Activated T-cell treated with anti-CD3 and anti-CD28 coated beads, Interleukin-2, amount 50 U/mL, for 4 hours (primary cell): ENCODE measurements at regions not wholly inside any gene's neighbourhood (a gene's known extent, or its start where the extent isn't known, plus 50 kb on each side); places are given as distances from the start of the nearest gene placed in this dataset.

Experiments used
- ATAC-seq, 2 donors: fragments of 200-7000 bp; cut with Tn5 transposase; one replicate each; pipeline ENCODE4 v1.10.0; 2021
- DNase-seq: peaks from one replicate; pipeline ENCODE4 v3.0.0-alpha.2; 2020
- H3K27me3 Mint-ChIP-seq: one replicate; pipeline ENCODE4 v1.8.0; 2021; ENCODE audit warnings: low read depth, mixed read lengths
- H3K36me3 Mint-ChIP-seq: one replicate; pipeline ENCODE4 v1.8.0; 2022; ENCODE audit warnings: mixed read lengths; ENCODE audit not compliant: insufficient read depth
- H3K4me1 Mint-ChIP-seq: one replicate; pipeline ENCODE4 v1.8.0; 2021; ENCODE audit warnings: low read depth, mixed read lengths
- H3K4me3 Mint-ChIP-seq: one replicate; pipeline ENCODE4 v1.8.0; 2021; ENCODE audit warnings: mild to moderate bottlenecking, moderate library complexity, mixed read lengths
- H3K9me3 Mint-ChIP-seq: one replicate; pipeline ENCODE4 v1.8.0; 2021; ENCODE audit warnings: mixed read lengths

DNA sequence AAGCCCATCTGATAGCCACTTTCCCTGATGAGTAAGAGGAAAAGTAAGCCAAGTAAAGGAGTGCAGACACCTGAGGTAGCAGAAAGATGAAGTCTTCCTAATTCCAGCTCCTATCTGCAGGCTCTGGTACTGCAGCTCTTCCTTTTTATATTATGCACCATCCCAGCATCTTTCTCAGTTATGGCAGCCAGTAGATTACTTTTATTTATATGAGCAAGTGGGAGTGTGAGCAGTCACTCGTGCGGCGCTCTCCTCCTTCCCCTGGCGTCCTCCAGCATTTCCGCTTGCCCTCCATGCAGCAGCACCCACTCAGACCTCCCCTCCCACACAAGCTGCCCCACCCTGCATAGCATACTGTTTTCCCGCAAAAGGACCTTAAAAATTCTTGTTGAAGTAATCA is 465.9 kb upstream of the DPPA4 start:
- Mint-ChIP-seq H3K27me3 (no peaks in the 10 kb centered on the region), H3K4me3 (no peak overlapping the region), H3K9me3 (peaks cover 23% of the 10 kb centered on the region), H3K4me1 (peaks cover 57% of the 10 kb centered on the region), H3K36me3 (peaks cover 7% of the 10 kb centered on the region)
- ATAC-seq: no peak
- DNase-seq: no peak

DNA sequence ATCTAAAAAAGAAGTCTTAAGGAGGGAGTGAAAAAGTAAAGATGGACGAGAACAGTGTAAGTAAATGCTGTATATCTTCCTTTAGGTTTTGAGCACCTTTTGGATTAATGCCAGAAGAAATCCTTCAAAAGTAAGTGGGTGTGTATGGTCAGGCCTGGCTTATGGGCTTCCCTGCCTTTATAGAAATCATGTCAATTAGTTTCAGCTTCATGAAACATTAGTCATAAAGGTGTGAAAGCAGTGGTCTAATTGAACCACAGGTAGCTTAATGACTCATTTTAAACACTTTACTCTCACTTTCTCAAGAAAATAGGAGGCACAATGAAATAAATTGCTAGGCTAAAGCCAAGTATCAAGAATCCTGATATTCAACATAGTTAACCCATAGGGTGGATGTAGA is 467.4 kb upstream of the DPPA4 start:
- Mint-ChIP-seq H3K27me3 (no peaks in the 10 kb centered on the region), H3K4me1 (peaks cover 63% of the 10 kb centered on the region), H3K9me3 (peaks cover 15% of the 10 kb centered on the region), H3K4me3 (no peak overlapping the region), H3K36me3 (peaks cover 7% of the 10 kb centered on the region)
- DNase-seq (no peak), ATAC-seq (peak; percentile 44 to 54)

DNA sequence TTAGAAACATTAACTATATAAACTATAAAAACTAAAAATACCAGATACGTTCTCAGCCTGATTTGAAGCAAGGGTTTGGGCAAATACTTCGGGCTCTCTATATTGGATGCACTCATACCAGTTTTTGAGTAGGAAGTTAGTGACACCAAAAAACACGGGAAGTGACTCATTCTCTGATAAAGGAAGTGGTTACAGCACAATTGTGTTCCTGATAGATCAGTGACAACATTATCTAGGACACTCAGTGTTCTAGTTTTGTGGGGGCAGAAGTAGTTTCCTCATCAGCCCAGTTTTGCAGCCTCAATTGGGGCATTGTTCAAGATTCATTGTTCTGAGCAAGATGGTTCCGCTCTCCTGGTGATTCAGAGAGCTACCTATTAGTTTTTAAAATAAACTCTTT is 469.6 kb upstream of the DPPA4 start:
- H3K9me3 Mint-ChIP-seq: peaks cover 7% of the 10 kb centered on the region
- H3K36me3 Mint-ChIP-seq: peaks cover 5% of the 10 kb centered on the region
- DNase-seq: peak; percentile 32
- H3K4me3 Mint-ChIP-seq: peak overlapping the region; percentile 59
- ATAC-seq: peak; percentile 91 to 94
- H3K4me1 Mint-ChIP-seq: peaks cover 56% of the 10 kb centered on the region
- H3K27me3 Mint-ChIP-seq: no peaks in the 10 kb centered on the region

GRCh38 chr3:109809513-109809912 is 472.2 kb upstream of the DPPA4 start:
- H3K4me1 Mint-ChIP-seq: peaks cover 44% of the 10 kb centered on the region
- H3K36me3 Mint-ChIP-seq: peaks cover 7% of the 10 kb centered on the region
- ATAC-seq (no peak), DNase-seq (no peak)
- H3K4me3 Mint-ChIP-seq: no peak overlapping the region
- peaks cover 7% of the 10 kb centered on the region for H3K9me3 Mint-ChIP-seq
- H3K27me3 Mint-ChIP-seq: no peaks in the 10 kb centered on the region

GRCh38 chr3:109818081-109818480 is 480.7 kb upstream of the DPPA4 start:
- DNase-seq (no peak), ATAC-seq (no peak)
- Mint-ChIP-seq H3K4me3 (no peak overlapping the region), H3K9me3 (no peaks in the 10 kb centered on the region), H3K27me3 (no peaks in the 10 kb centered on the region), H3K36me3 (peaks cover 3% of the 10 kb centered on the region), H3K4me1 (no peaks in the 10 kb centered on the region)

GRCh38 chr3:109819734-109820133 is 482.4 kb upstream of the DPPA4 start:
- no peak overlapping the region for H3K4me3 Mint-ChIP-seq
- no peak for ATAC-seq
- H3K9me3 Mint-ChIP-seq: no peaks in the 10 kb centered on the region
- H3K4me1 Mint-ChIP-seq: no peaks in the 10 kb centered on the region
- DNase-seq: no peak
- H3K27me3 Mint-ChIP-seq: no peaks in the 10 kb centered on the region
- H3K36me3 Mint-ChIP-seq: peaks cover 2% of the 10 kb centered on the region

DNA sequence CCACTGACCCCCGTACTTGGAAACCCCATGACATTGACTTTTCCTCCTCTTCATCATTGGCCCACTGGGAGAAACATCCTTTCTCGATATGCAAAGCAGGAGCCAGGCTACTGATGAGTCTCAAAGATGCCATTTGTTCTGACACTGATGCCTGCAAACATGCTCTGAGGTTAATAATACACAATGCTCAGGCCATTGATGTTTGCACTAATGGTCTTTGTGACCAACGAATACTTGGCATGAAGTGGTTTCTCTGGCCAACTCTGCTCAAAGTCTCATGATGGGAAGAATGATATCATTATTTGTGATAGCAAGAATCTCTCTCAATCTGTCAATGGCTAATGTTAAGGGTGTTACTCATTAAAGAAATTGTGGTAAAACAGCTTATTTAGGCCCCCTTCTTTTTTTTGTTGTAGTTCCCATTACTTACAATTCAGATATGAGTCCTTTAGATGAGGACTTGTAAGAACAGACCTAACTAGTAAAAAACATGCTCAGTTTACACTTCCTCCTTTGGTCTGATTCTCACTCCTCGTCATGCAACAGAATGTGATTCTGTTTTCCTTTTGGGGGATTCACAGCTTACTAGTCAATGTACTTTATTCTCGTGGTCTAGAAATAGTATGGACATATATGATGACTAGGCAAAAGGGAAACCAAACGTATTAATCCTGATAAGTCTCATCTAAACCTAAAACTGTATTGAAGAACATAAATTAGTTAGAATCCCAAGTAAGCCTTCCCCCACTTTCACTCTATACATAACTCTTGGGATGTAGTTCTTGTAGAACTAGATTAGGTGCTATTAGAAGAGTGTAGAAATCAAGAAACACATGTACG is 488.8 kb upstream of the DPPA4 start:
- H3K4me3 Mint-ChIP-seq: no peak overlapping the region
- H3K36me3 Mint-ChIP-seq: no peaks in the 10 kb centered on the region
- no peaks in the 10 kb centered on the region for H3K4me1 Mint-ChIP-seq
- ATAC-seq (no peak), DNase-seq (no peak)
- no peaks in the 10 kb centered on the region for H3K9me3 Mint-ChIP-seq
- H3K27me3 Mint-ChIP-seq: no peaks in the 10 kb centered on the region

DNA sequence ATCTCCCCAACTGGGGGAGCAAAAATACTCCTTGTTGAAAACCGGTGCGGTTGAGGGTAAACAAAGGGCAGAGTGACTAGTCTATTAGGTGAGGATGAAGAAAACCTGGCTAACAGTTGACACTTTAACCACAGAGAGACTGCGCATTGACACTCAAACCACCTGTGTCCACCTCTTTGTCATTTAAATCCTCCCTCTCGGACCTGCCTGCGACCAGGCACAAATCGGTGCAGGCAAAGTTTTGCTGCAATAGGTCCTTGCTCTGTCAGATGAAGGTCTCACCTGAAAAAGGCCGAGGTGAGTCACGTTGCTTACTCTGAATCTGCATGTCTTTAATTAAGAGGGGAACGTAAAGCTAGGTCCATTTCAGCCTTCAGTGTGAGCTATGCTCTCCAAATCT is 494.1 kb upstream of the DPPA4 start:
- Mint-ChIP-seq H3K9me3 (no peaks in the 10 kb centered on the region), H3K36me3 (no peaks in the 10 kb centered on the region), H3K4me1 (no peaks in the 10 kb centered on the region), H3K4me3 (no peak overlapping the region), H3K27me3 (no peaks in the 10 kb centered on the region)
- no peak for ATAC-seq
- no peak for DNase-seq

DNA sequence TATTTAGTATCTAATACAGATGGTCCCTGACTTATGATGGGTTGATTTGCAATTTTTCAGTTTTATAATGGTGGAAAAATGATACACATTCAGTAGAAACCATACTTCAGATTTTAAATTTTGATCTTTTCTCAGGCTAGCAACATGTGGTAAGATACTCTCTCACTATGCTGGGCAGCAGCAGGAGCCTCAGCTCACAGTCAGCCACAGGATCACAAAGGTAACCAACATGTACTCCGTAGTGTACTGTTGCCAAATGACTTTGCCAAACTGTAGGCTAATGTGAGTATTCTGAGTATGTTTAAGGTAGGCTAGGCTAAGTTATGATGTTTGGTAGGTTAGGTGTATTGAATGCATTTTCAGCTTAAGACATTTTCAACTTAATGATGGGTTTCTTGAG is 498.6 kb upstream of the DPPA4 start:
- H3K4me3 Mint-ChIP-seq: no peak overlapping the region
- H3K9me3 Mint-ChIP-seq: no peaks in the 10 kb centered on the region
- no peaks in the 10 kb centered on the region for H3K4me1 Mint-ChIP-seq
- no peaks in the 10 kb centered on the region for H3K27me3 Mint-ChIP-seq
- DNase-seq (no peak), ATAC-seq (no peak)
- peaks cover 3% of the 10 kb centered on the region for H3K36me3 Mint-ChIP-seq

DNA sequence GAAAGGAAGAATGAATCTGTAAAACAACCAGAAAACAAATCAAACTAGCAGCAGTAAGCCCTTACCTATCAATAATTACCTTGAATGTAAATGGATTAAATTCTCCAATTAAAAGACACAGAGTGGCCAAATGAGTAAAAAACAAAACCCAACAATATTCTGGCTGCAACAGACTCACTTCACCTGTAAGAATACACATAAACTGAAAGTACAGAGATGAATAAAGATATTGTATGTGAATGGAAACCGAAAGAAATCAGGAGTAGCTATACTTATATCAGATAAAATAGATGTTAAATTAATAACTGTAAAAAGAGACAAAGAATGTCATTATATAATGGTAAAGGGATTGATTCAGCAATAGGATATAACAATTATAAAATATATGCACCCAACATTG is 514.5 kb upstream of the DPPA4 start:
- peaks cover 14% of the 10 kb centered on the region for H3K4me1 Mint-ChIP-seq
- H3K36me3 Mint-ChIP-seq: peaks cover 10% of the 10 kb centered on the region
- DNase-seq (no peak), ATAC-seq (peak in 1 of 2 donors; percentile 55)
- peaks cover 25% of the 10 kb centered on the region for H3K9me3 Mint-ChIP-seq
- H3K4me3 Mint-ChIP-seq: peak overlapping the region; percentile 39
- no peaks in the 10 kb centered on the region for H3K27me3 Mint-ChIP-seq

DNA sequence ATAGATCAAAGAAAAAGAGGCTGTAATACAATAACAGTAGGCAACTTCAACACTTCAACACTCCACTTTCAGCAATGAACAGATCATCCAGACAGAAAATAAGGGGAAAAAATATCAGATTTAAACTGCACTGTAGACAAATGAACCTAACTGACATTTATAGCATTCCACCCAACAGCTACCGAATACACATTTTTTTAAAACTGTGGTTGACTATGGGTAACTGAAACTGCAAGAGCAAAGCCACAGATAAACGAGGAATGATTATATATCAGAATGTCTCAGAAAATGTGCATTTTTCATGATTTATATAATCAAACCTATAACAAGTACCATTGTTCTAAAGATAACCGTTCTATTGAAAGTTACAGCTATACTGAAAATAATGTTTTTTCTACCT is 514.9 kb upstream of the DPPA4 start:
- H3K4me1 Mint-ChIP-seq: peaks cover 14% of the 10 kb centered on the region
- peaks cover 25% of the 10 kb centered on the region for H3K9me3 Mint-ChIP-seq
- H3K4me3 Mint-ChIP-seq: peak overlapping the region; percentile 4
- peaks cover 10% of the 10 kb centered on the region for H3K36me3 Mint-ChIP-seq
- H3K27me3 Mint-ChIP-seq: no peaks in the 10 kb centered on the region
- ATAC-seq (no peak), DNase-seq (no peak)

DNA sequence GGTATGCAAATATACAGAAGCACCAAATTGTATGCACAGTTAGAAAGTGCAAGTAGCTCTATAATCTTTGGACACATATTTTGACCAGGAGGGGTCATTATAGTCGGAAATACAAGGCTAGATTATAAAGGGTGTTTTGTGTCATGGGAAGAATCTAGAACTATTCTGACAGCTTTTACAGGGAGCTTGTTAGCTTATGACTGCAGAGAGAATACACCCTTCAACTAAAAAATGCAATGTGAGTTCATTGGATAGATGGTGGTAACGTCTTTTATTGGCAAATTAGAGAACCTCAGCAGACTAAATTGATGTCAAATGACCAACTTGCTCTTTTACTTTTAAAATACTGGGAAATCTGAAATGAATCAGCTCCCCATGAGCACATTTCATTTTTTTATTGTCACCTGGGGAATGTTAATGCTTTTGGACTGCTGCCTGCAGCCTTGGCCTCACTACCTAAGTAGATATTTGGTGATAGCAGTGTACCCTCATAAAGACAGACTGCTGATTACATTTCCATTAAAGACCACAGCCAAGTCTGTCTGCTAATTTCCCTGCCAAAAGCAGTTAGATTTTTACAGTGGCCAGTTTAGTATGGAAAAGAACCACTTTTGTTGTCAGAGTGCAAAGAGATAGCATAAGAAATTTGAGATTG is 515.9 kb upstream of the DPPA4 start:
- no peak overlapping the region for H3K4me3 Mint-ChIP-seq
- H3K9me3 Mint-ChIP-seq: peaks cover 23% of the 10 kb centered on the region
- peaks cover 14% of the 10 kb centered on the region for H3K4me1 Mint-ChIP-seq
- DNase-seq (no peak), ATAC-seq (no peak)
- peaks cover 10% of the 10 kb centered on the region for H3K36me3 Mint-ChIP-seq
- no peaks in the 10 kb centered on the region for H3K27me3 Mint-ChIP-seq

GRCh38 chr3:109863701-109864100 is 526.4 kb upstream of the DPPA4 start:
- ATAC-seq (no peak), DNase-seq (no peak)
- Mint-ChIP-seq H3K27me3 (no peaks in the 10 kb centered on the region), H3K4me1 (peaks cover 2% of the 10 kb centered on the region), H3K36me3 (peaks cover 3% of the 10 kb centered on the region), H3K4me3 (no peak overlapping the region), H3K9me3 (peaks cover 8% of the 10 kb centered on the region)

DNA sequence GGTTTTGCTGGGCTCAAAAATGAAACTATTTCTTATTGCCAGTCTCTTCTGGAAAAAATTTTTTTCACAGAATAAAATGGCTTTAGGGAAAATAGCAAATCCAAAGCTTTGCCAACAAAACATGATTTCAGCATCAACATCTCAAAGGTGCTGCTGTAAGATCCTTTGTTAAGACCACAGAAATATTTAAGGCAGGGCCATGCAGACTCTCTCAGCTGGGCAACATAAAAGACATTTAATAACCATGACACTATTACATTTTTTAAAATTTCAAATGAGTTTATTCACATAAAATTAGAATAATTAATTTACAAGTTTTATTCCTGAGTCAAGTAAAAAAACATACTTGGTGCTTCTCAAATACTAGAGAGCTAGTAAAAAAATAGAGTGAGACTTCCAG is 527.1 kb upstream of the DPPA4 start:
- no peak overlapping the region for H3K4me3 Mint-ChIP-seq
- H3K27me3 Mint-ChIP-seq: no peaks in the 10 kb centered on the region
- H3K36me3 Mint-ChIP-seq: peaks cover 3% of the 10 kb centered on the region
- DNase-seq (no peak), ATAC-seq (no peak)
- peaks cover 8% of the 10 kb centered on the region for H3K9me3 Mint-ChIP-seq
- peaks cover 2% of the 10 kb centered on the region for H3K4me1 Mint-ChIP-seq

DNA sequence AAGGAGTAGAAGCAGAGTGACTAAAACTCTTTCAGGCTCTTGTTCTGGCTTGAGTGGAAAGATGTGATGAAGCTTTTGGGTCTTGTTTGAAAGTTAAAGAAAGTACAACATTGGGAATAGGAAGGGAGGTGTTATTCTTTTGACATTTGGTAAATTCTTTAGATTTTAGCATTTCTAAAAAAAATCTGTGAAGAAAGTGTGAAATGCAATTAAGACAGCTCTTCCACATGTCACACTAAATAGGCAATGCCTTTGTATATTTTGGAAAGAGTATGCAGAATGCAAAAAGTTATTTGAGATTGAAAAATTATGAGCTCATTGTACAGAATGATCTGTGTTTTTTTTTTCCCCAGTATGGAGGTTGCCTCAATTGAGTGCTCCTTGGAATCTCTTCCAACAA is 532.2 kb upstream of the DPPA4 start:
- ATAC-seq: no peak

More for the DNA sequence above, 532.2 kb upstream of the DPPA4 start:
- Mint-ChIP-seq H3K9me3 (peaks cover 11% of the 10 kb centered on the region), H3K36me3 (no peaks in the 10 kb centered on the region), H3K4me1 (no peaks in the 10 kb centered on the region), H3K4me3 (no peak overlapping the region), H3K27me3 (no peaks in the 10 kb centered on the region)
- DNase-seq: no peak
